Right kidney (tissue), 1 donor: ENCODE measurements at regions not wholly inside any gene's neighbourhood (a gene's known extent, or its start where the extent isn't known, plus 50 kb on each side); places are given as distances from the start of the nearest gene placed in this dataset.

ENCODE experiments used
- DNase-seq: peaks from one replicate; pipeline ENCODE4 v3.0.0-alpha.2; 2016

- DNase-seq: no peak
Measured at GRCh38 chr9:82161876-82162275, 173.3 kb downstream of the SPATA31D1 start.

GRCh38 chr9:82164159-82164558, 175.6 kb downstream of the SPATA31D1 start:
- no peak for DNase-seq

GRCh38 chr9:82167296-82167695, 178.7 kb downstream of the SPATA31D1 start:
- no peak for DNase-seq

GRCh38 chr9:82168585-82168984, 180.0 kb downstream of the SPATA31D1 start:
- no peak for DNase-seq

GRCh38 chr9:82170866-82171265, 182.3 kb downstream of the SPATA31D1 start:
- no peak for DNase-seq

- DNase-seq: no peak
Measured at GRCh38 chr9:82171271-82171670, 182.7 kb downstream of the SPATA31D1 start.

GRCh38 chr9:82180711-82181110, 192.1 kb downstream of the SPATA31D1 start:
- no peak for DNase-seq

DNA sequence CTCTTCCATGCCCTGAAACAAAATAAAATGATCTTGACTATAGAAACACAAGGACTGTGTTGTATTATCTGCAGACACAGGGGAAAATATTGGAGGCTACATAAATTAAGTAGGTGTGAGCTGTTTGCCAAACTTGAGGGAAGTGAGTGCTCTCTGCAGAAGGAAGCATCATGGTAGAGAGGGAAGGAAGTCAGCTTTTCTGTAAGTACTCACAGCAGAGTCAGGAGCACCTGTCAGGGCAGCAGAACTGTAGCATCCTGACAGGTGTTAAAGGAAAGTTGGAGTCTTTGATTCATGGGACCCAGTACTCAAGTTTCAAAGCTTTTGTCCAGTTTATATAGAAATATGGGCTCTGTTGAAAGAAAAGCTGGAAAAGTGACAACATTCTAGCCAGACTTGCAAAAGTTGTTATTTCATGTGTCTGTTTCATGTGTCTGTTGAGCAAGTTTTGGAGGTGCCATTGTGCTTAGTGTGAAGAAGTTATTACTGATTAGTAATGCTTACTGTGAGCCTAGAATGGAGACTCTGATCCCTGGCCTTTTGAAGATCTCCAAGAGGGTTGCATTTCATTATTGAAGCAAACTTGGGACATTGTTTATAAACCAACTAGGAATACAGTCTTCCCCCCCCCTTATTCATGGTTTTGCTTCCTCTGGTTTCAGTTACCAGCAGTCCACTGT, 194.7 kb downstream of the SPATA31D1 start:
- no peak for DNase-seq

GRCh38 chr9:82184524-82184923, 196.0 kb downstream of the SPATA31D1 start:
- no peak for DNase-seq

DNA sequence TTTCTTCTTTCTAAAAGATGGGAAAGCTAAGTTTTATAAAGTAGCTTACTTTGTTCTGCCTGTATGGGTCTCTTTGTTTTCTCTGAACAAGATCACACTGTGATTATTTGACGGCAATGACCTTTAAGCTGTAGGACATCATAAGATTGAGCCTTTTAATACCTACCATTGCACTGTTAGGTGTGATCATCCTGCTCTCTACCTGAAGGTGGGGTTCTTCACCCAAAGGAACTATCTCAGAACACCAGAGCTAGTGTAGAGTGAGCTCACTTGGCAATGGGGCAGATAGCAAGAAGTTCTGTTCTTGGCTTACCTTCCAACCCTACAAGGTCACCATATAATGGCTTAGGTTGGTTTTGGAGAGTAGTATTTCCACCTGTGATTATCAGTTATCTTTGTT, 200.2 kb downstream of the SPATA31D1 start:
- no peak for DNase-seq

GRCh38 chr9:82191082-82191770, 202.7 kb downstream of the SPATA31D1 start:
- DNase-seq: no peak

GRCh38 chr9:82192211-82192610, 203.6 kb downstream of the SPATA31D1 start:
- DNase-seq: no peak

GRCh38 chr9:82196622-82197441, 208.3 kb downstream of the SPATA31D1 start:
- DNase-seq: no peak

DNA sequence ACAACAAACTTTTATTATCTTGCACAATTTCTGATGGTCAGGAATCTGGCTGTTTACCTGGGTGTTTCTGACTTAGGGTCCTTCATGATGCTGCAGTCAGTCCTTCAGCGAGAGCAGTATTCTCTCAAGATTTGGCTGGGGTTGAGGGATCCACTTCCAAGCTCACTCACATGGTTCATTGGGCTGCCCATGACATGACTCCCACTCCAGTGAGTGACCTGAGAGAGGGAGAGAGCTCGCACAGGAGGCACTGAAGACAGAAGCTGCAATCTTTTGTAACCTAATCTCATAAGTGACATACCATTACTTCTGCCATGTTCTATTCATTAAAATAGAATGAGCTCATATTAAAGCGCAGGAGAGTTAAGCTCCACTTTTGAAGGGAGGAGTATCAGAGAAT, 212.6 kb downstream of the SPATA31D1 start:
- DNase-seq: no peak

- DNase-seq: no peak
Measured at GRCh38 chr9:82202808-82203207, 214.2 kb downstream of the SPATA31D1 start.

GRCh38 chr9:82206490-82206889, 217.9 kb downstream of the SPATA31D1 start:
- DNase-seq: no peak

DNA sequence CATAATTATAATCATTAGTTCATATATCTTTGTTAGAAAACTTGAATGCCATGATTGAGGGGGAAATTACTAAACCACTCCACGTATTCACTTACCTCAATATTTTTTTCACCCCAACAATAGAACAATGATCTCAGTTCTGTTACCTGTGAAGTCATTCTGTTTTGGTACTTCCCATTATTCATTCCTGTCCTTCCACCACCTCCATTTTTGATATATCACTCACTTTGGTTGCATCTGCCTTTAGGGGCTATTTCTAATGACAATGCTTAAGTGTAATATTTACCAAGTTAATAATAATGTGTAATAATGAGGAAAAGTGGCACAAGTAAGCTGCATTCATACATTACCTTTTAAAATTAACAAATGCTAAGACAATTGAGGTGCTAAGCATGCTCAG, 218.4 kb downstream of the SPATA31D1 start:
- no peak for DNase-seq

DNA sequence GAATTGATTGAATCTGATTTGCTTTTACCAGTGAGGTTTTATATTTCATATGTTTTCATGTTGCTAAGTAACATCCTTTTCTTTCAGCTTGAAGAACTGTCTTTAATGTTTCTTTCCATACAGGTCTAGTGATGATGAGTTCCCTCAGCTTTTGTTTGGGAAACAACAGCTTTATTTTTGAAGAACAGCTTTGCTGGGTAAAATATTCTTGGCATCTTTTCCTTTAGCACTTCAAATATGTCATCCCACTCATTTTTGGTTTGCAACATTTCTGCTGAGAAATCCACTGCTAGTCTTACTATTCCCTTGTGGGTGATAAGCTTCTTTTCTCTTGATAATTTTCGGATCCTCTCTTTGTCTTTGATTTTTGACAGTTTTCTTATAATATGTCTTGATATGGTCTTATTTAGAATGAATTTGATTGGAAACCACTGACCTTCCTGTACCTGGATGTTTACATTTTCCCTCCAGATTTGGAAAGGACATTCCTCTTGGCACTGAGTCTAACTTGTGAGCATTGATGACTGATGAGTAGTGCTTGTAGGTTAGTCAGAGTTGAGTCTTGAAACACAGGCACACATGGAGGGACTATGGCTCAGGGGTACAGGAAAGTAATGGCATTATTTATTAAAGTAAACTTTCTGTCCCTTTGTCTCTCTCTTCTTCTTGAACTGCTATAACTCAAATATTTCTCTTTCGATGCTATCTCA, 220.3 kb downstream of the SPATA31D1 start:
- no peak for DNase-seq

GRCh38 chr9:82209797-82210470, 221.4 kb downstream of the SPATA31D1 start:
- DNase-seq: no peak

GRCh38 chr9:82212885-82213284, 224.3 kb downstream of the SPATA31D1 start:
- DNase-seq: no peak

GRCh38 chr9:82216435-82216834, 227.9 kb downstream of the SPATA31D1 start:
- no peak for DNase-seq

GRCh38 chr9:82223442-82223841, 234.9 kb downstream of the SPATA31D1 start:
- DNase-seq: no peak
